HCT116 (cell line): ENCODE measurements at regions not wholly inside any gene's neighbourhood (a gene's known extent, or its start where the extent isn't known, plus 50 kb on each side); places are given as distances from the start of the nearest gene placed in this dataset.

Source experiments
- ATAC-seq: fragments of 200-7000 bp; cut with Tn5 transposase; 2 replicates; pipeline ENCODE4 v1.9.1; 2020; ENCODE audit warnings: mild to moderate bottlenecking, moderate library complexity
- BruUV-seq: library from RNA; stranded (reverse); fragments of 400-500 nt; replicated peaks from 2 replicates; lab custom pipeline; 2021; lab: Mats Ljungman, UMichigan
- CTCF ChIA-PET: fragments of 300-600 bp; sonication (Branson Sonifier 250); formaldehyde crosslinking; loops from one replicate; lab custom pipeline; 2021; ENCODE audit warnings: antibody characterized with exemption; lab: Charles Lee
- POLR2A ChIA-PET: fragments of 300-600, 350-600 bp; sonication (Branson Sonifier 250); formaldehyde crosslinking; loops from one replicate; lab custom pipeline; 2021; ENCODE audit warnings: antibody characterized with exemption; lab: Charles Lee
- RAD21 ChIA-PET, 2 experiments: fragments of 300-600 bp; sonication (Branson Sonifier 250); formaldehyde crosslinking; loops; one replicate each; lab custom pipeline; 2023; ENCODE audit warnings: low total read pairs in 2 of 2; ENCODE audit not compliant: uncharacterized antibody in 2 of 2, unreplicated experiment in 2 of 2, low non-redundant PET in 1 of 2; lab: Charles Lee
- DNase-seq: peaks from one replicate; pipeline ENCODE4 v3.0.0-alpha.2; 2010; ENCODE audit warnings: low read depth, low spot score
- H2AFZ ChIP-seq: fragments of 200-600 bp; shearing (Covaris generic), sonication (generic); 2 replicates; pipeline ENCODE4 v1.6.1; 2017; ENCODE audit warnings: low read depth, mixed run types, mixed read lengths, antibody characterized with exemption, low read length; ENCODE audit not compliant: poor library complexity, severe bottlenecking
- H3K27ac ChIP-seq: 2 replicates; pipeline ENCODE4 v1.5.1; 2012; ENCODE audit warnings: low read depth, low read length
- H3K27me3 ChIP-seq: fragments of 200-600 bp; sonication (generic); 2 replicates; pipeline ENCODE4 v1.6.1; 2016; ENCODE audit warnings: mixed run types, low read length, mixed read lengths; ENCODE audit not compliant: insufficient read depth
- H3K36me3 ChIP-seq, 2 experiments: fragments of 200-500 bp in 1 of 2; fragments of 200-600 bp in 1 of 2; sonication (Bioruptor generic) in 1 of 2; sonication (generic) in 1 of 2; 2 replicates each; pipeline versions ENCODE4 v1.5.1 to v1.6.1; 2014 to 2016; ENCODE audit warnings: low read length in 2 of 2, inconsistent platforms in 1 of 2, mixed read lengths in 1 of 2, mixed run types in 1 of 2; ENCODE audit not compliant: insufficient read depth in 2 of 2, control insufficient read depth in 1 of 2
- H3K4me1 ChIP-seq, 2 experiments: fragments of 200-600 bp in 1 of 2; sonication (generic) in 1 of 2; 2 replicates each; pipeline versions ENCODE4 v1.5.1 to v1.6.1; 2012 to 2017; ENCODE audit warnings: low read length in 2 of 2, inconsistent platforms in 1 of 2, mild to moderate bottlenecking in 1 of 2, mixed read lengths in 1 of 2, mixed run types in 1 of 2, moderate library complexity in 1 of 2; ENCODE audit not compliant: insufficient read depth in 2 of 2, control insufficient read depth in 1 of 2
- H3K4me2 ChIP-seq: fragments of 200-600 bp; sonication (generic); 2 replicates; pipeline ENCODE4 v1.6.1; 2017; ENCODE audit warnings: mixed run types, low read length, mixed read lengths
- H3K4me3 ChIP-seq, 2 experiments: fragments of 200-600 bp in 1 of 2; sonication (generic) in 1 of 2; replicated peaks in 1 of 2; 2 replicates each; pipeline ENCODE4 v1.5.1; 2011 to 2016; ENCODE audit warnings: low read length in 2 of 2, control low read depth in 1 of 2, low read depth in 1 of 2, mild to moderate bottlenecking in 1 of 2, mixed read lengths in 1 of 2, mixed run types in 1 of 2
- H3K79me2 ChIP-seq: fragments of 200-600 bp; sonication (generic); 2 replicates; pipeline ENCODE4 v1.6.1; 2017; ENCODE audit warnings: mild to moderate bottlenecking, mixed run types, low read length, moderate library complexity, mixed read lengths; ENCODE audit not compliant: insufficient read depth
- H3K9ac ChIP-seq: fragments of 200-600 bp; sonication (generic); 2 replicates; pipeline ENCODE4 v1.6.1; 2016; ENCODE audit warnings: low read length, mixed read lengths
- H3K9me2 ChIP-seq: fragments of 200-600 bp; sonication (generic), shearing (Covaris generic); 2 replicates; pipeline ENCODE4 v1.6.1; 2017; ENCODE audit warnings: mixed run types, mild to moderate bottlenecking, moderate library complexity; ENCODE audit not compliant: insufficient read depth
- H3K9me3 ChIP-seq, 2 experiments: fragments of 200-500 bp in 1 of 2; fragments of 200-600 bp in 1 of 2; sonication (Bioruptor generic) in 1 of 2; sonication (generic) in 1 of 2; 2 replicates each; pipeline ENCODE4 v1.6.1; 2014 to 2017; ENCODE audit warnings: low read length in 2 of 2, mixed read lengths in 2 of 2, inconsistent platforms in 1 of 2, low read depth in 1 of 2, mild to moderate bottlenecking in 1 of 2, mixed run types in 1 of 2, moderate library complexity in 1 of 2; ENCODE audit not compliant: control insufficient read depth in 1 of 2, insufficient read depth in 1 of 2
- H4K20me1 ChIP-seq: fragments of 200-600 bp; sonication (generic), shearing (Covaris generic); 2 replicates; pipeline ENCODE4 v1.6.1; 2017; ENCODE audit warnings: mixed run types, mild to moderate bottlenecking, moderate library complexity; ENCODE audit not compliant: insufficient read depth
- CBX3 ChIP-seq: IDR thresholded peaks from 2 replicates; pipeline ENCODE4 v1.6.1; 2012; ENCODE audit warnings: low read depth
- CEBPB ChIP-seq: IDR thresholded peaks from 2 replicates; pipeline ENCODE4 v1.6.1; 2012; ENCODE audit warnings: low read depth
- EGR1 ChIP-seq: IDR thresholded peaks from 2 replicates; pipeline ENCODE4 v1.6.1; 2012; ENCODE audit warnings: low read depth
- EZH2 ChIP-seq: fragments of 200-600 bp; sonication (generic); IDR thresholded peaks from 2 replicates; pipeline ENCODE4 v1.6.1; 2017; ENCODE audit warnings: antibody characterized with exemption, mixed run types
- EZH2phosphoT487 ChIP-seq: fragments of 200-600 bp; IDR thresholded peaks from 2 replicates; pipeline ENCODE4 v1.6.1; 2018; ENCODE audit warnings: antibody characterized with exemption, borderline replicate concordance
- FOSL1 ChIP-seq: IDR thresholded peaks from 2 replicates; pipeline ENCODE4 v1.6.1; 2012; ENCODE audit warnings: low read depth
- JUND ChIP-seq: IDR thresholded peaks from 2 replicates; pipeline ENCODE4 v1.6.1; 2012
- MAX ChIP-seq: IDR thresholded peaks from 2 replicates; pipeline ENCODE4 v1.6.1; 2012
- POLR2A ChIP-seq: IDR thresholded peaks from 2 replicates; pipeline ENCODE4 v1.7.0; 2011; ENCODE audit warnings: borderline replicate concordance; ENCODE audit not compliant: insufficient read depth, insufficient read length; ENCODE audit errors: extremely low read depth
- POLR2AphosphoS5 ChIP-seq: IDR thresholded peaks from 2 replicates; pipeline ENCODE4 v1.6.1; 2011; ENCODE audit warnings: mild to moderate bottlenecking, low read depth, low read length, moderate library complexity
- SRF ChIP-seq: IDR thresholded peaks from 2 replicates; pipeline ENCODE4 v1.6.1; 2012; ENCODE audit warnings: low read depth
- TCF7L2 ChIP-seq: IDR thresholded peaks from 2 replicates; pipeline ENCODE4 v1.7.0; 2011; ENCODE audit warnings: borderline replicate concordance, inconsistent platforms; ENCODE audit not compliant: insufficient read depth, insufficient read length; ENCODE audit errors: extremely low read depth
- YY1 ChIP-seq: IDR thresholded peaks from 2 replicates; pipeline ENCODE4 v1.6.1; 2011; ENCODE audit warnings: low read length, low read depth, moderate library complexity, mild to moderate bottlenecking; ENCODE audit not compliant: insufficient replicate concordance; ENCODE audit errors: extremely low read depth
- intact Hi-C: fragments of 100-400 bp; cut with micrococcal nuclease; formaldehyde crosslinking; loops from 2 replicates; pipeline ENCODE4 v1.10.0; 2022
- TF ChIP-seq, protein P1 (sequence below): IDR thresholded peaks from 2 replicates; pipeline ENCODE4 v1.6.1; 2011; ENCODE audit warnings: mild to moderate bottlenecking, low read length, moderate library complexity; ENCODE audit not compliant: insufficient replicate concordance; ENCODE audit errors: extremely low read depth
- TF ChIP-seq, protein P2 (sequence below): IDR thresholded peaks from 2 replicates; pipeline ENCODE4 v1.6.1; 2012; ENCODE audit warnings: low read depth
- TF ChIP-seq, protein P3 (sequence below), 3 experiments: fragments of 200-600 bp in 1 of 3; sonication (generic) in 1 of 3; IDR thresholded peaks in 2 of 3; conservative IDR thresholded peaks in 1 of 3; 2 replicates each; pipeline ENCODE4 v1.5.1; 2012 to 2017; ENCODE audit warnings: low read depth in 2 of 3, low read length in 2 of 3, antibody characterized with exemption in 1 of 3, borderline replicate concordance in 1 of 3, control low read depth in 1 of 3, mild to moderate bottlenecking in 1 of 3, mixed read lengths in 1 of 3, mixed run types in 1 of 3, moderate library complexity in 1 of 3; ENCODE audit not compliant: insufficient read depth in 1 of 3

DNA sequence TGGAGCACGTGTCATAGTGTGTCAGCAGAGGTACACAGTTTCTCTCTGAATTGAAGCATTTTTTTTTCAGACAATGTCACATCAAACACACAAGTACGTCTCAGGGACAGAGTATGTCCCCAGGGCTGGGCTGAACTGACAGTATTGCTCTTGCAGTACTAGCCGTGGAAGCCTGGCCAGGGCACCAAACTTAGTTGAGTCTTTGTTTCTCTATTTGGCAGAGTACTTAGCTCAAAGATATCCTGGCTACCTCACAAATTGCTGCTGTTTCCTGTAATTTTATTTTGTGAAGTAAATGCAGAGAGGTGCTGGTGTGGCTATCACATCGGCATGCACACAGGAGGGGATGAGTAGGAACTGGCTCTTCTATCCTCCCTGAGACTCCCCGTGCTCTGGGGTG, 691.6 kb upstream of the HS6ST1 start:
- BruUV-seq = no TSS peak
- no peaks in the 10 kb centered on the region for H3K9me2 ChIP-seq
- RAD21 ChIA-PET = no interaction called here
- CTCF ChIA-PET = no interaction called here
- no peaks in the 10 kb centered on the region for H3K79me2 ChIP-seq
- no peaks in the 10 kb centered on the region for H3K4me1 ChIP-seq
- no peaks in the 10 kb centered on the region for H3K36me3 ChIP-seq
- H3K27ac ChIP-seq = no peak overlapping the region
- H2AFZ ChIP-seq = no peak overlapping the region
- H3K4me2 ChIP-seq = no peak overlapping the region
- H3K9ac ChIP-seq = no peak overlapping the region
- peaks cover 20% of the 10 kb centered on the region for H3K27me3 ChIP-seq
- ATAC-seq (no peak), DNase-seq (no peak)
- H4K20me1 ChIP-seq = no peaks in the 10 kb centered on the region
- intact Hi-C loops = no loop called here
- POLR2A ChIA-PET = no interaction called here
- no peak for TF ChIP-seq CBX3
- TF ChIP-seq POLR2AphosphoS5 = no peak
- no peak for TF ChIP-seq EZH2phosphoT487
- TF ChIP-seq JUND = no peak
- no peak for TF ChIP-seq MAX
- TF ChIP-seq SRF = no peak
- TF ChIP-seq, protein P1, sequence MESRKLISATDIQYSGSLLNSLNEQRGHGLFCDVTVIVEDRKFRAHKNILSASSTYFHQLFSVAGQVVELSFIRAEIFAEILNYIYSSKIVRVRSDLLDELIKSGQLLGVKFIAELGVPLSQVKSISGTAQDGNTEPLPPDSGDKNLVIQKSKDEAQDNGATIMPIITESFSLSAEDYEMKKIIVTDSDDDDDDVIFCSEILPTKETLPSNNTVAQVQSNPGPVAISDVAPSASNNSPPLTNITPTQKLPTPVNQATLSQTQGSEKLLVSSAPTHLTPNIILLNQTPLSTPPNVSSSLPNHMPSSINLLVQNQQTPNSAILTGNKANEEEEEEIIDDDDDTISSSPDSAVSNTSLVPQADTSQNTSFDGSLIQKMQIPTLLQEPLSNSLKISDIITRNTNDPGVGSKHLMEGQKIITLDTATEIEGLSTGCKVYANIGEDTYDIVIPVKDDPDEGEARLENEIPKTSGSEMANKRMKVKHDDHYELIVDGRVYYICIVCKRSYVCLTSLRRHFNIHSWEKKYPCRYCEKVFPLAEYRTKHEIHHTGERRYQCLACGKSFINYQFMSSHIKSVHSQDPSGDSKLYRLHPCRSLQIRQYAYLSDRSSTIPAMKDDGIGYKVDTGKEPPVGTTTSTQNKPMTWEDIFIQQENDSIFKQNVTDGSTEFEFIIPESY = no peak
- no peak for TF ChIP-seq FOSL1
- no peak for TF ChIP-seq EZH2
- no peak for TF ChIP-seq TCF7L2
- TF ChIP-seq POLR2A = no peak
- TF ChIP-seq CEBPB = no peak
- TF ChIP-seq, protein P2, sequence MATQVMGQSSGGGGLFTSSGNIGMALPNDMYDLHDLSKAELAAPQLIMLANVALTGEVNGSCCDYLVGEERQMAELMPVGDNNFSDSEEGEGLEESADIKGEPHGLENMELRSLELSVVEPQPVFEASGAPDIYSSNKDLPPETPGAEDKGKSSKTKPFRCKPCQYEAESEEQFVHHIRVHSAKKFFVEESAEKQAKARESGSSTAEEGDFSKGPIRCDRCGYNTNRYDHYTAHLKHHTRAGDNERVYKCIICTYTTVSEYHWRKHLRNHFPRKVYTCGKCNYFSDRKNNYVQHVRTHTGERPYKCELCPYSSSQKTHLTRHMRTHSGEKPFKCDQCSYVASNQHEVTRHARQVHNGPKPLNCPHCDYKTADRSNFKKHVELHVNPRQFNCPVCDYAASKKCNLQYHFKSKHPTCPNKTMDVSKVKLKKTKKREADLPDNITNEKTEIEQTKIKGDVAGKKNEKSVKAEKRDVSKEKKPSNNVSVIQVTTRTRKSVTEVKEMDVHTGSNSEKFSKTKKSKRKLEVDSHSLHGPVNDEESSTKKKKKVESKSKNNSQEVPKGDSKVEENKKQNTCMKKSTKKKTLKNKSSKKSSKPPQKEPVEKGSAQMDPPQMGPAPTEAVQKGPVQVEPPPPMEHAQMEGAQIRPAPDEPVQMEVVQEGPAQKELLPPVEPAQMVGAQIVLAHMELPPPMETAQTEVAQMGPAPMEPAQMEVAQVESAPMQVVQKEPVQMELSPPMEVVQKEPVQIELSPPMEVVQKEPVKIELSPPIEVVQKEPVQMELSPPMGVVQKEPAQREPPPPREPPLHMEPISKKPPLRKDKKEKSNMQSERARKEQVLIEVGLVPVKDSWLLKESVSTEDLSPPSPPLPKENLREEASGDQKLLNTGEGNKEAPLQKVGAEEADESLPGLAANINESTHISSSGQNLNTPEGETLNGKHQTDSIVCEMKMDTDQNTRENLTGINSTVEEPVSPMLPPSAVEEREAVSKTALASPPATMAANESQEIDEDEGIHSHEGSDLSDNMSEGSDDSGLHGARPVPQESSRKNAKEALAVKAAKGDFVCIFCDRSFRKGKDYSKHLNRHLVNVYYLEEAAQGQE = no peak
- TF ChIP-seq, protein P3, sequence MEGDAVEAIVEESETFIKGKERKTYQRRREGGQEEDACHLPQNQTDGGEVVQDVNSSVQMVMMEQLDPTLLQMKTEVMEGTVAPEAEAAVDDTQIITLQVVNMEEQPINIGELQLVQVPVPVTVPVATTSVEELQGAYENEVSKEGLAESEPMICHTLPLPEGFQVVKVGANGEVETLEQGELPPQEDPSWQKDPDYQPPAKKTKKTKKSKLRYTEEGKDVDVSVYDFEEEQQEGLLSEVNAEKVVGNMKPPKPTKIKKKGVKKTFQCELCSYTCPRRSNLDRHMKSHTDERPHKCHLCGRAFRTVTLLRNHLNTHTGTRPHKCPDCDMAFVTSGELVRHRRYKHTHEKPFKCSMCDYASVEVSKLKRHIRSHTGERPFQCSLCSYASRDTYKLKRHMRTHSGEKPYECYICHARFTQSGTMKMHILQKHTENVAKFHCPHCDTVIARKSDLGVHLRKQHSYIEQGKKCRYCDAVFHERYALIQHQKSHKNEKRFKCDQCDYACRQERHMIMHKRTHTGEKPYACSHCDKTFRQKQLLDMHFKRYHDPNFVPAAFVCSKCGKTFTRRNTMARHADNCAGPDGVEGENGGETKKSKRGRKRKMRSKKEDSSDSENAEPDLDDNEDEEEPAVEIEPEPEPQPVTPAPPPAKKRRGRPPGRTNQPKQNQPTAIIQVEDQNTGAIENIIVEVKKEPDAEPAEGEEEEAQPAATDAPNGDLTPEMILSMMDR (IDR thresholded peaks at IDR 0.05 in 2 of 3, conservative IDR thresholded peaks at IDR 0.05 in 1 of 3; ENCODE audit: borderline replicate concordance in 1 of 3, insufficient read depth in 1 of 3, low read depth in 2 of 3, low read length in 2 of 3) = no peak
- no peak for TF ChIP-seq EGR1
- no peak for TF ChIP-seq YY1
- H3K9me3 ChIP-seq = no peaks in the 10 kb centered on the region
- no peak overlapping the region for H3K4me3 ChIP-seq
